ENCODE measurements at regions not wholly inside any gene's neighbourhood (a gene's known extent, or its start where the extent isn't known, plus 50 kb on each side); places are given as distances from the start of the nearest gene placed in this dataset.
"Not testable (repeated sequence)": the region's sequence is repeated elsewhere in the genome, so short reads cannot be mapped to it uniquely, and the experiment has no call there.

DNA sequence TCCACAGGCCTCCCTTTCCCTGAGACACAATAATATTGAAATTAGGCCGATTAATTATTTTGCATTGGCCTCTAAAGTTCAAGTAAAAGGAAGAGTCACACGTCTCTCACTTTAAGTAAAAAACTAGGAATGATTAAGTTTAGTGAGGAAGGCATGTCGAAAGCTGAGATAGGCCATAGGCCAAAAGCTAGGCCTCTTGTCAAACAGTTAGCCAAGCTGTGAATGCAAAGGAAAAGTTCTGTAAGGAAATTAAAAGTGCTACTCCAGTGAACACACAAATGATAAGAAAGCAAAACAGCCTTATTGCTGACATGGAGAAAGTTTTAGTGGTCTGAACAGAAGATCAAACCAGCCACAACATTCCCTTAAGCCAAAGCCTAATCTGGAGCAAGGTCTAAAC, 91.4 kb upstream of the ZC3H11B start:
- RAD21 ChIA-PET (ENCODE audit: low non-redundant PET in 1 of 2, low total read pairs in 2 of 2, uncharacterized antibody in 2 of 2, unreplicated experiment in 2 of 2); BruUV-seq (replicated peaks); CTCF ChIA-PET: not testable (repeated sequence)

GRCh38 chr1:219703368-219703639, 90.4 kb upstream of the ZC3H11B start:
- H3K9me3 ChIP-seq (ENCODE audit: control insufficient read depth in 1 of 2, insufficient read depth in 1 of 2, low read depth in 1 of 2, low read length in 2 of 2): no peaks in the 10 kb centered on the region
- TF ChIP-seq ATF3 (IDR thresholded peaks at IDR 0.05) (no peak), EGR1 (IDR thresholded peaks at IDR 0.05; ENCODE audit: low read depth) (no peak), CTCF (IDR thresholded peaks at IDR 0.05 in 2 of 3, conservative IDR thresholded peaks at IDR 0.05 in 1 of 3; ENCODE audit: borderline replicate concordance in 1 of 3, insufficient read depth in 1 of 3, low read depth in 2 of 3, low read length in 2 of 3) (peak in 1 of 3 experiments; percentile 21; a peak in 1 of 6 replicates), POLR2AphosphoS5 (IDR thresholded peaks at IDR 0.05; ENCODE audit: low read depth, low read length) (no peak), POLR2A (IDR thresholded peaks at IDR 0.05; ENCODE audit: borderline replicate concordance, extremely low read depth, insufficient read depth, insufficient read length) (no peak)
- TF ChIP-seq, protein P1, sequence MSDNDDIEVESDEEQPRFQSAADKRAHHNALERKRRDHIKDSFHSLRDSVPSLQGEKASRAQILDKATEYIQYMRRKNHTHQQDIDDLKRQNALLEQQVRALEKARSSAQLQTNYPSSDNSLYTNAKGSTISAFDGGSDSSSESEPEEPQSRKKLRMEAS (IDR thresholded peaks at IDR 0.05): no peak
- no peak for DNase-seq (ENCODE audit: low read depth, low spot score)
- BruUV-seq (replicated peaks): no TSS peak
- H3K27me3 ChIP-seq (ENCODE audit: insufficient read depth, low read length): no peaks in the 10 kb centered on the region
- no peaks in the 10 kb centered on the region for H4K20me1 ChIP-seq (ENCODE audit: insufficient read depth)
- no peak overlapping the region for H2AFZ ChIP-seq (ENCODE audit: low read depth, low read length, poor library complexity, severe bottlenecking)
- H3K9me2 ChIP-seq (ENCODE audit: insufficient read depth): no peaks in the 10 kb centered on the region
- no peaks in the 10 kb centered on the region for H3K36me3 ChIP-seq (ENCODE audit: control insufficient read depth in 1 of 2, insufficient read depth in 2 of 2, low read length in 2 of 2)
- no peak overlapping the region for H3K27ac ChIP-seq (ENCODE audit: low read depth, low read length)
- no peak overlapping the region for H3K4me3 ChIP-seq (replicated peaks in 1 of 2; ENCODE audit: low read depth in 1 of 2, low read length in 2 of 2)
- ATAC-seq: peak; percentile 53
- no peak overlapping the region for H3K9ac ChIP-seq (ENCODE audit: low read length)
- intact Hi-C loops (cut with micrococcal nuclease): no loop called here
- no peaks in the 10 kb centered on the region for H3K4me1 ChIP-seq (ENCODE audit: control insufficient read depth in 1 of 2, insufficient read depth in 2 of 2, low read length in 2 of 2)
- CTCF ChIA-PET: no interaction called here
- H3K4me2 ChIP-seq (ENCODE audit: low read length): no peak overlapping the region
- H3K79me2 ChIP-seq (ENCODE audit: insufficient read depth, low read length): no peaks in the 10 kb centered on the region
- POLR2A ChIA-PET: no interaction called here
- RAD21 ChIA-PET (ENCODE audit: low non-redundant PET in 1 of 2, low total read pairs in 2 of 2, uncharacterized antibody in 2 of 2, unreplicated experiment in 2 of 2): no interaction called here

More for the DNA sequence above, 91.4 kb upstream of the ZC3H11B start:
- H3K27me3 ChIP-seq (ENCODE audit: insufficient read depth, low read length); H3K9me3 ChIP-seq (ENCODE audit: control insufficient read depth in 1 of 2, insufficient read depth in 1 of 2, low read depth in 1 of 2, low read length in 2 of 2); ATAC-seq; H3K27ac ChIP-seq (ENCODE audit: low read depth, low read length); H4K20me1 ChIP-seq (ENCODE audit: insufficient read depth); H3K9me2 ChIP-seq (ENCODE audit: insufficient read depth); H3K4me1 ChIP-seq (ENCODE audit: control insufficient read depth in 1 of 2, insufficient read depth in 2 of 2, low read length in 2 of 2); POLR2A ChIA-PET; H3K4me3 ChIP-seq (replicated peaks in 1 of 2; ENCODE audit: low read depth in 1 of 2, low read length in 2 of 2); H2AFZ ChIP-seq (ENCODE audit: low read depth, low read length, poor library complexity, severe bottlenecking); DNase-seq (ENCODE audit: low read depth, low spot score); H3K36me3 ChIP-seq (ENCODE audit: control insufficient read depth in 1 of 2, insufficient read depth in 2 of 2, low read length in 2 of 2); intact Hi-C loops (cut with micrococcal nuclease); H3K79me2 ChIP-seq (ENCODE audit: insufficient read depth, low read length); H3K9ac ChIP-seq (ENCODE audit: low read length); H3K4me2 ChIP-seq (ENCODE audit: low read length): not testable (repeated sequence)

Data from HCT116 (cell line).